Trophoblast cell (in vitro differentiated cells and primary cell): ENCODE measurements at regions not wholly inside any gene's neighbourhood (a gene's known extent, or its start where the extent isn't known, plus 50 kb on each side); places are given as distances from the start of the nearest gene placed in this dataset.

Experiments
- DNase-seq, 2 donors: peaks; one replicate each; pipeline ENCODE4 v3.0.0-alpha.2; 2016
- H2AFZ ChIP-seq: 2 replicates; pipeline ENCODE4 v1.6.1; 2013; ENCODE audit warnings: low read length, moderate library complexity, mild to moderate bottlenecking; ENCODE audit not compliant: insufficient read depth, poor library complexity
- H2AK5ac ChIP-seq: 2 replicates; pipeline ENCODE4 v1.6.1; 2013; ENCODE audit warnings: mild to moderate bottlenecking, low read length
- H2BK120ac ChIP-seq: 2 replicates; pipeline ENCODE4 v1.6.1; 2013; ENCODE audit warnings: low read length, mild to moderate bottlenecking, moderate library complexity; ENCODE audit not compliant: insufficient read depth, poor library complexity
- H2BK12ac ChIP-seq: 2 replicates; pipeline ENCODE4 v1.6.1; 2013; ENCODE audit warnings: mild to moderate bottlenecking, low read length, moderate library complexity
- H2BK5ac ChIP-seq: 2 replicates; pipeline ENCODE4 v1.6.1; 2013; ENCODE audit warnings: low read length, low read depth, moderate library complexity, mild to moderate bottlenecking; ENCODE audit not compliant: poor library complexity
- H3K14ac ChIP-seq: 2 replicates; pipeline ENCODE4 v1.6.1; 2013; ENCODE audit warnings: mild to moderate bottlenecking, low read length
- H3K18ac ChIP-seq: 2 replicates; pipeline ENCODE4 v1.6.1; 2013; ENCODE audit warnings: mild to moderate bottlenecking, low read length
- H3K23ac ChIP-seq: 2 replicates; pipeline ENCODE4 v1.6.1; 2013; ENCODE audit warnings: low read length
- H3K27ac ChIP-seq: 2 replicates; pipeline ENCODE4 v1.5.1; 2013; ENCODE audit warnings: low read depth, mild to moderate bottlenecking, inconsistent platforms, low read length, moderate library complexity
- H3K27me3 ChIP-seq: 2 replicates; pipeline ENCODE4 v1.6.1; 2013; ENCODE audit warnings: inconsistent platforms, mild to moderate bottlenecking, low read length, moderate library complexity; ENCODE audit not compliant: insufficient read depth
- H3K36me3 ChIP-seq, 2 experiments: 1 replicate in 1 of 2; 2 replicates in 1 of 2; pipeline ENCODE4 v1.6.1; 2013; ENCODE audit warnings: low read length in 2 of 2, mild to moderate bottlenecking in 2 of 2, moderate library complexity in 1 of 2; ENCODE audit not compliant: insufficient read depth in 2 of 2, control insufficient read depth in 1 of 2
- H3K4ac ChIP-seq: 2 replicates; pipeline ENCODE4 v1.6.1; 2013; ENCODE audit warnings: low read depth, mild to moderate bottlenecking, low read length, moderate library complexity
- H3K4me1 ChIP-seq, 2 experiments: 1 replicate in 1 of 2; 2 replicates in 1 of 2; pipeline ENCODE4 v1.6.1; 2013; ENCODE audit warnings: low read length in 2 of 2, mild to moderate bottlenecking in 2 of 2, moderate library complexity in 1 of 2; ENCODE audit not compliant: insufficient read depth in 2 of 2, control insufficient read depth in 1 of 2
- H3K4me2 ChIP-seq: 2 replicates; pipeline ENCODE4 v1.6.1; 2013; ENCODE audit warnings: inconsistent platforms, mild to moderate bottlenecking, low read length, moderate library complexity
- H3K4me3 ChIP-seq: 2 replicates; pipeline ENCODE4 v1.5.1; 2013; ENCODE audit warnings: mild to moderate bottlenecking, low read depth, low read length, inconsistent platforms
- H3K79me1 ChIP-seq: one replicate; pipeline ENCODE4 v1.6.1; 2013; ENCODE audit warnings: low read length
- H3K79me2 ChIP-seq: 2 replicates; pipeline ENCODE4 v1.6.1; 2013; ENCODE audit warnings: low read length, mild to moderate bottlenecking; ENCODE audit not compliant: control insufficient read depth, insufficient read depth, poor library complexity
- H3K9ac ChIP-seq: 2 replicates; pipeline ENCODE4 v1.6.1; 2013; ENCODE audit warnings: mild to moderate bottlenecking, low read length
- H3K9me3 ChIP-seq: 2 replicates; pipeline ENCODE4 v1.6.1; 2013; ENCODE audit warnings: low read depth, mild to moderate bottlenecking, control low read depth, inconsistent platforms, low read length; ENCODE audit not compliant: insufficient read depth
- H4K12ac ChIP-seq: 2 replicates; pipeline ENCODE4 v1.6.1; 2013; ENCODE audit warnings: low read depth, mild to moderate bottlenecking, low read length, moderate library complexity
- H4K8ac ChIP-seq: 2 replicates; pipeline ENCODE4 v1.6.1; 2013; ENCODE audit warnings: low read depth, mild to moderate bottlenecking, low read length, moderate library complexity
- H4K91ac ChIP-seq: one replicate; pipeline ENCODE4 v1.6.1; 2013; ENCODE audit warnings: low read depth, mild to moderate bottlenecking, low read length, moderate library complexity
- whole genome bisulfite sequencing: extraction: QIAGEN DNeasy Blood & Tissue Kit; methylation state at CpG from one replicate; pipeline ENCODE4 v1.1.7; 2013; ENCODE audit warnings: missing lambda C conversion rate; ENCODE audit not compliant: insufficient read length, insufficient coverage; ENCODE audit errors: extremely low coverage; 5-methylcytosine and 5-hydroxymethylcytosine counted together

- Histone ChIP-seq H2AK5ac (no peak overlapping the region), H3K4me3 (no peak overlapping the region), H2BK5ac (no peak overlapping the region), H2BK12ac (no peak overlapping the region), H3K18ac (no peak overlapping the region), H2AFZ (no peak overlapping the region), H2BK120ac (no peak overlapping the region), H3K27ac (no peak overlapping the region), H3K4ac (no peak overlapping the region), H4K8ac (no peak overlapping the region), H3K23ac (no peak overlapping the region), H3K9me3 (peaks cover 3% of the 10 kb centered on the region), H3K14ac (no peak overlapping the region), H3K79me2 (no peaks in the 10 kb centered on the region), H3K27me3 (no peaks in the 10 kb centered on the region), H3K4me2 (no peak overlapping the region), H4K12ac (no peak overlapping the region), H3K36me3 (no peaks in the 10 kb centered on the region), H3K9ac (no peak overlapping the region), H3K79me1 (no peaks in the 10 kb centered on the region), H4K91ac (no peak overlapping the region), H3K4me1 (no peaks in the 10 kb centered on the region)
- no CpG with 5 or more reads among the region's 1 CpG for WGBS
- no peak for DNase-seq
Observed at GRCh38 chr20:21867353-21867752, 161.9 kb downstream of the PAX1 start.

- DNase-seq, result no peak
- Histone ChIP-seq H3K27ac (no peak overlapping the region), H2AFZ (no peak overlapping the region), H4K91ac (no peak overlapping the region), H4K12ac (no peak overlapping the region), H4K8ac (no peak overlapping the region), H3K9me3 (peaks cover 3% of the 10 kb centered on the region), H3K14ac (no peak overlapping the region), H3K23ac (peak overlapping the region; percentile 71), H3K79me2 (no peaks in the 10 kb centered on the region), H3K36me3 (no peaks in the 10 kb centered on the region), H3K4me1 (no peaks in the 10 kb centered on the region), H2BK5ac (no peak overlapping the region), H2AK5ac (no peak overlapping the region), H3K27me3 (no peaks in the 10 kb centered on the region), H3K4me2 (no peak overlapping the region), H2BK120ac (no peak overlapping the region), H3K4me3 (peak overlapping the region; percentile 10), H2BK12ac (no peak overlapping the region), H3K79me1 (no peaks in the 10 kb centered on the region), H3K9ac (no peak overlapping the region), H3K18ac (no peak overlapping the region), H3K4ac (no peak overlapping the region)
- WGBS, result no CpG with 5 or more reads among the region's 10 CpGs
Observed at GRCh38 chr20:21862956-21863355, 157.5 kb downstream of the PAX1 start.

DNA sequence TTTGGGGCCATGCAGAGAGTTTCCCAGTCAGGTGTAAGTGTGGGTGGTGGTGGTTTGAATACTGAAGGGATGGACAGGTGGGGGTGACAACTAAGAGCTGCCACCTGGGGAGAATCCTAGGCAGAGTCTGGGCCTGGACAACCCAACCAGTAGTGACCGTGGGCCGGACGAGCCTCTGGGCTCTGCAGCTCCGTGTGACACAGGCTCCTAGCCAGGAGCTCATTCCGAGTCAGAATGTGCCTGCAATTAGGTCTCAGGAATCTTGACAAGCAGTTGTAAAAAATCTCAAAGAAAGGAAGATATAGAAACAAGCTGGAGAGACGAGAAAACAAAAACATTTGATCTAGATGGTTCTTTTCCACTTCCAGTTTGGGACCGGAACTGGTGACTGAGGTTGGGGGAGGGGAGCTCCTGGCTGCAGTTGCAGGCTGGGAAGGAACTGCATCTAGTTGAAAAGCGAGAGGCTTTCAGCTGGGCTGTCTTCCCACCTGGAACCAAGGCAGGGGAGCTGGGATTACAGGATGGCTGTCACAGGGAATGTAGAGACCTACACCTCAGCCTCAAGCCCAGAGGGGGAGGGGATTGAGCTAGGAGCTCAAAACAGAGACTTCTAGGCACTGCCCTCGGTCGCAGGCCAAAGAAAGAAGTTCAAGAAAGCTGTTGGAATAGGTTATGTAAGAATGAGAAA, 156.9 kb downstream of the PAX1 start:
- no peak overlapping the region for H2AK5ac ChIP-seq
- peaks cover 3% of the 10 kb centered on the region for H3K9me3 ChIP-seq
- no CpG with 5 or more reads among the region's 10 CpGs for WGBS

DNA sequence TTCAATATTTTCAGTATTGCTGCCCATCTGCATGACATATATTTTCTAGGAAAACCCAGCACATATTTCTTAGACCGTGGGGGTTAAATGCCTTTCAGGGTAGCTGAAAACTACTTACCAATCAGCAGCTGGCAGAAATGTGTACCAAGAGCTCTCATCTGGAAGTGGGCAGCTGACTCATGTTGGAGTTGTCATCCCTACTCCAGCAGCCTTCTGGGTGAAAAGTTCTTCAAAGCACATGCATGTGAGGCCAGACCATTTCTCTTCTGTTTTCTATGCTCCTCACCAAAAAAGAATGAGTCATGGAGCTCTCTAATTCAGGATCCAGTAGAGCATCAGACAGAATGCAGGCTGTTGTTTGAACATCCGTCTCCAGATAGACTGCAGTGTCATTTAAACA, 135.5 kb downstream of the PAX1 start:
- Histone ChIP-seq H3K18ac (no peak overlapping the region), H3K4me1 (no peaks in the 10 kb centered on the region), H3K23ac (no peak overlapping the region), H4K8ac (no peak overlapping the region), H2BK5ac (no peak overlapping the region), H4K12ac (no peak overlapping the region), H3K4ac (no peak overlapping the region), H3K27me3 (no peaks in the 10 kb centered on the region), H3K9me3 (no peaks in the 10 kb centered on the region), H4K91ac (no peak overlapping the region), H3K36me3 (no peaks in the 10 kb centered on the region), H3K4me2 (no peak overlapping the region), H3K9ac (no peak overlapping the region), H2AFZ (no peak overlapping the region), H3K79me2 (no peaks in the 10 kb centered on the region), H3K14ac (no peak overlapping the region), H2BK120ac (no peak overlapping the region), H3K4me3 (no peak overlapping the region), H2BK12ac (no peak overlapping the region), H2AK5ac (no peak overlapping the region), H3K27ac (no peak overlapping the region), H3K79me1 (no peaks in the 10 kb centered on the region)
- no CpG with 5 or more reads among the region's 2 CpGs for WGBS
- DNase-seq, result no peak

More for the DNA sequence above, 156.9 kb downstream of the PAX1 start:
- Histone ChIP-seq H3K79me2 (no peaks in the 10 kb centered on the region), H2BK12ac (no peak overlapping the region), H3K27me3 (no peaks in the 10 kb centered on the region), H4K91ac (no peak overlapping the region), H2BK5ac (no peak overlapping the region), H3K4me2 (no peak overlapping the region), H3K14ac (no peak overlapping the region), H4K12ac (no peak overlapping the region), H2AFZ (no peak overlapping the region), H3K27ac (no peak overlapping the region), H3K18ac (no peak overlapping the region), H3K79me1 (no peaks in the 10 kb centered on the region), H4K8ac (no peak overlapping the region), H2BK120ac (no peak overlapping the region), H3K36me3 (no peaks in the 10 kb centered on the region), H3K4ac (no peak overlapping the region), H3K23ac (no peak overlapping the region), H3K4me1 (no peaks in the 10 kb centered on the region), H3K4me3 (no peak overlapping the region), H3K9ac (no peak overlapping the region)
- no peak for DNase-seq
